GM23248 (cell line): ENCODE measurements at regions not wholly inside any gene's neighbourhood (a gene's known extent, or its start where the extent isn't known, plus 50 kb on each side); places are given as distances from the start of the nearest gene placed in this dataset.
A peak's percentile ranks its signal among the peaks of the same experiment; 100 is the strongest.
"Not testable (repeated sequence)": the region's sequence is repeated elsewhere in the genome, so short reads cannot be mapped to it uniquely, and the experiment has no call there.

ENCODE experiments used
- DNase-seq: peaks from one replicate; pipeline ENCODE4 v3.0.0-alpha.2; 2015
- H2AFZ ChIP-seq: fragments of 200-600 bp; sonication (generic); 2 replicates; pipeline ENCODE4 v1.6.1; 2016; ENCODE audit warnings: antibody characterized with exemption
- H3F3A ChIP-seq: fragments of 200-600 bp; sonication (generic); 2 replicates; pipeline ENCODE4 v1.6.1; 2016; ENCODE audit warnings: mild to moderate bottlenecking, antibody characterized with exemption, mixed run types; ENCODE audit not compliant: insufficient read depth
- H3K27ac ChIP-seq: fragments of 200-600 bp; sonication (generic); 2 replicates; pipeline ENCODE4 v1.5.1; 2016; ENCODE audit warnings: mild to moderate bottlenecking
- H3K27me3 ChIP-seq: fragments of 200-600 bp; sonication (generic); replicated peaks from 2 replicates; pipeline ENCODE4 v1.6.1; 2016; ENCODE audit warnings: mild to moderate bottlenecking; ENCODE audit not compliant: insufficient read depth
- H3K36me3 ChIP-seq: fragments of 200-600 bp; sonication (generic); 2 replicates; pipeline ENCODE4 v1.6.1; 2016; ENCODE audit warnings: low read depth, mild to moderate bottlenecking
- H3K4me1 ChIP-seq: fragments of 200-600 bp; sonication (generic); 2 replicates; pipeline ENCODE4 v1.6.1; 2016; ENCODE audit warnings: mild to moderate bottlenecking; ENCODE audit not compliant: insufficient read depth
- H3K4me2 ChIP-seq: fragments of 200-600 bp; sonication (generic); one replicate; pipeline ENCODE4 v1.6.1; 2016; ENCODE audit warnings: mild to moderate bottlenecking; ENCODE audit not compliant: unreplicated experiment
- H3K4me3 ChIP-seq: fragments of 200-600 bp; sonication (generic); 2 replicates; pipeline ENCODE4 v1.5.1; 2016; ENCODE audit warnings: mild to moderate bottlenecking
- H3K79me2 ChIP-seq: fragments of 200-600 bp; sonication (generic); 2 replicates; pipeline ENCODE4 v1.6.1; 2016; ENCODE audit warnings: mild to moderate bottlenecking; ENCODE audit not compliant: insufficient read depth
- H3K9ac ChIP-seq: fragments of 200-600 bp; sonication (generic); 2 replicates; pipeline ENCODE4 v1.6.1; 2016; ENCODE audit warnings: mild to moderate bottlenecking
- H3K9me2 ChIP-seq: fragments of 200-600 bp; sonication (generic); 2 replicates; pipeline ENCODE4 v1.6.1; 2016; ENCODE audit warnings: mixed run types, mild to moderate bottlenecking, moderate library complexity; ENCODE audit not compliant: insufficient read depth
- H3K9me3 ChIP-seq: fragments of 200-600 bp; sonication (generic); one replicate; pipeline ENCODE4 v1.6.1; 2017; ENCODE audit warnings: low read depth
- H4K20me1 ChIP-seq: fragments of 200-600 bp; sonication (generic); 2 replicates; pipeline ENCODE4 v1.6.0; 2016; ENCODE audit not compliant: insufficient read depth
- EZH2 ChIP-seq: fragments of 200-600 bp; sonication (generic); IDR thresholded peaks from 2 replicates; pipeline ENCODE4 v1.6.1; 2018; ENCODE audit warnings: antibody characterized with exemption, mild to moderate bottlenecking; ENCODE audit not compliant: insufficient read depth, poor library complexity, severe bottlenecking
- EZH2phosphoT487 ChIP-seq: fragments of 200-600 bp; sonication (generic); IDR thresholded peaks from 2 replicates; pipeline ENCODE4 v1.6.1; 2018; ENCODE audit warnings: antibody characterized with exemption, moderate library complexity, mild to moderate bottlenecking, low read depth; ENCODE audit not compliant: insufficient read depth
- WGBS, 2 experiments: methylation state at CpG; one replicate each; pipeline ENCODE4 v1.1.6; 2015 to 2017; ENCODE audit warnings: low lambda C conversion rate in 2 of 2, low coverage in 1 of 2; ENCODE audit errors: missing lambda C conversion rate in 2 of 2; 5-methylcytosine and 5-hydroxymethylcytosine counted together
- in situ Hi-C: fragments of 300-500 bp; cut with MboI; formaldehyde crosslinking; loops from 2 replicates; pipeline ENCODE4 v1.15.0; 2020

- Histone ChIP-seq H3K9me3 (no peaks in the 10 kb centered on the region), H4K20me1 (no peaks in the 10 kb centered on the region), H2AFZ (no peak overlapping the region), H3K27ac (no peak overlapping the region), H3K27me3 (no peaks in the 10 kb centered on the region), H3K9ac (no peak overlapping the region), H3K4me3 (no peak overlapping the region), H3K79me2 (no peaks in the 10 kb centered on the region), H3K36me3 (no peaks in the 10 kb centered on the region), H3K4me2 (no peak overlapping the region), H3F3A (no peaks in the 10 kb centered on the region), H3K4me1 (no peaks in the 10 kb centered on the region), H3K9me2 (no peaks in the 10 kb centered on the region)
- in situ Hi-C loops: no loop called here
- TF ChIP-seq EZH2 (no peak), EZH2phosphoT487 (no peak)
- no peak for DNase-seq
Observed at GRCh38 chr9:84075004-84075403, 94.4 kb downstream of the RMI1 start.

- in situ Hi-C loops: no loop called here
- Histone ChIP-seq H3K9ac (no peak overlapping the region), H3K36me3 (no peaks in the 10 kb centered on the region), H2AFZ (no peak overlapping the region), H3K4me2 (no peak overlapping the region), H4K20me1 (no peaks in the 10 kb centered on the region), H3K79me2 (no peaks in the 10 kb centered on the region), H3K9me2 (no peaks in the 10 kb centered on the region), H3K4me1 (no peaks in the 10 kb centered on the region), H3F3A (no peaks in the 10 kb centered on the region), H3K9me3 (no peaks in the 10 kb centered on the region), H3K27ac (no peak overlapping the region), H3K4me3 (no peak overlapping the region), H3K27me3 (no peaks in the 10 kb centered on the region)
- 40 to 50% methylated on average over 1 of the region's 1 CpG for WGBS, 2 experiments
- DNase-seq: no peak
- no peak for TF ChIP-seq EZH2phosphoT487
- TF ChIP-seq EZH2: no peak
Observed at GRCh38 chr9:84076384-84076783, 95.8 kb downstream of the RMI1 start.

- H3K4me2 ChIP-seq, H3K4me3 ChIP-seq, H3K9me2 ChIP-seq, H3K9ac ChIP-seq, H3K27me3 ChIP-seq, H4K20me1 ChIP-seq, H3K4me1 ChIP-seq, H3K79me2 ChIP-seq, H3K9me3 ChIP-seq, in situ Hi-C loops, H3K36me3 ChIP-seq, DNase-seq, H2AFZ ChIP-seq, H3F3A ChIP-seq, H3K27ac ChIP-seq: not testable (repeated sequence)
- 0 to 5% methylated on average over 1 of the region's 1 CpG for WGBS, 2 experiments
Observed at GRCh38 chr9:84077816-84078215, 97.2 kb downstream of the RMI1 start.

GRCh38 chr9:84079994-84080393 lies 99.4 kb downstream of the RMI1 start:
- Histone ChIP-seq H3K4me2 (no peak overlapping the region), H3K9me2 (no peaks in the 10 kb centered on the region), H3K79me2 (no peaks in the 10 kb centered on the region), H3K9ac (no peak overlapping the region), H3K27ac (no peak overlapping the region), H3K27me3 (no peaks in the 10 kb centered on the region), H2AFZ (no peak overlapping the region), H3K36me3 (no peaks in the 10 kb centered on the region), H3K9me3 (no peaks in the 10 kb centered on the region), H4K20me1 (no peaks in the 10 kb centered on the region), H3K4me1 (no peaks in the 10 kb centered on the region), H3F3A (no peaks in the 10 kb centered on the region), H3K4me3 (no peak overlapping the region)
- TF ChIP-seq EZH2 (no peak), EZH2phosphoT487 (no peak)
- DNase-seq: no peak
- WGBS, 2 experiments: 42 to 54% methylated on average over 4 of the region's 4 CpGs
- in situ Hi-C loops: no loop called here

- H3K9me2 ChIP-seq: no peaks in the 10 kb centered on the region
- H4K20me1 ChIP-seq: no peaks in the 10 kb centered on the region
- H3K4me1 ChIP-seq: no peaks in the 10 kb centered on the region
- no peak overlapping the region for H3K9ac ChIP-seq
- H3K79me2 ChIP-seq: no peaks in the 10 kb centered on the region
- H3K27ac ChIP-seq: no peak overlapping the region
- H3K4me2 ChIP-seq: no peak overlapping the region
- no peak overlapping the region for H3K4me3 ChIP-seq
- H3K9me3 ChIP-seq: no peaks in the 10 kb centered on the region
- WGBS, 2 experiments: 30 to 33% methylated on average over 15 to 29 of the region's 29 CpGs
- in situ Hi-C loops: no loop called here
- no peak for DNase-seq
- H3F3A ChIP-seq: no peaks in the 10 kb centered on the region
- TF ChIP-seq EZH2 (no peak), EZH2phosphoT487 (no peak)
- H3K27me3 ChIP-seq: peaks cover 6% of the 10 kb centered on the region; the same call in 1 of the 2 replicates
- no peaks in the 10 kb centered on the region for H3K36me3 ChIP-seq
- H2AFZ ChIP-seq: 0 out of 2 replicates have a peak overlapping the region, but pooled peaks have one; percentile 38
Observed at GRCh38 chr9:84101964-84102632, 121.5 kb downstream of the RMI1 start.
